ENCODE measurements at regions not wholly inside any gene's neighbourhood (a gene's known extent, or its start where the extent isn't known, plus 50 kb on each side); places are given as distances from the start of the nearest gene placed in this dataset.

GRCh38 chr18:67862069-67862468, 345.5 kb upstream of the DSEL start:
- TF ChIP-seq CTCF (IDR thresholded peaks at IDR 0.05) (no peak), POLR2A (IDR thresholded peaks at IDR 0.05) (no peak), EP300 (IDR thresholded peaks at IDR 0.05) (no peak)
- 11 to 41% (median 12%) methylated on average over 1 of the region's 1 CpG for WGBS, 3 donors
- Histone ChIP-seq H3K27me3 (no peaks in the 10 kb centered on the region), H3K4me3 (no peak overlapping the region), H3K9me3 (no peaks in the 10 kb centered on the region), H3K27ac (no peak overlapping the region), H3K4me1 (ENCODE audit: insufficient read depth) (no peaks in the 10 kb centered on the region), H3K36me3 (no peaks in the 10 kb centered on the region)
- no peak for DNase-seq
- intact Hi-C loops (cut with DNase I): no loop called here

GRCh38 chr18:67854340-67854739, 337.8 kb upstream of the DSEL start:
- no peaks in the 10 kb centered on the region for H3K36me3 ChIP-seq
- DNase-seq: no peak
- H3K4me1 ChIP-seq (ENCODE audit: insufficient read depth): no peaks in the 10 kb centered on the region
- no peaks in the 10 kb centered on the region for H3K9me3 ChIP-seq
- no peaks in the 10 kb centered on the region for H3K27me3 ChIP-seq
- intact Hi-C loops (cut with DNase I): loop anchor here in 1 of 4 donors (10.0 kb wide), 1 partner anchor 540 kb away; no protein-coding TSS in a partner anchor
- no peak overlapping the region for H3K4me3 ChIP-seq
- no peak overlapping the region for H3K27ac ChIP-seq
- no peak for TF ChIP-seq EP300 (IDR thresholded peaks at IDR 0.05)
- no peak for TF ChIP-seq CTCF (IDR thresholded peaks at IDR 0.05)
- TF ChIP-seq POLR2A (IDR thresholded peaks at IDR 0.05): no peak

GRCh38 chr18:67846422-67847098, 330.0 kb upstream of the DSEL start:
- no peak for TF ChIP-seq EP300 (IDR thresholded peaks at IDR 0.05)
- no peak for TF ChIP-seq CTCF (IDR thresholded peaks at IDR 0.05)
- TF ChIP-seq POLR2A (IDR thresholded peaks at IDR 0.05): no peak
- Histone ChIP-seq H3K9me3 (no peaks in the 10 kb centered on the region), H3K36me3 (no peaks in the 10 kb centered on the region), H3K4me1 (ENCODE audit: insufficient read depth) (no peaks in the 10 kb centered on the region), H3K27ac (no peak overlapping the region), H3K27me3 (no peaks in the 10 kb centered on the region), H3K4me3 (no peak overlapping the region)
- no peak for DNase-seq
- intact Hi-C loops (cut with DNase I): no loop called here
- 85 to 98% (median 94%) methylated on average over 4 of the region's 4 CpGs for WGBS, 3 donors

- intact Hi-C loops (cut with DNase I): no loop called here
- Histone ChIP-seq H3K4me1 (ENCODE audit: insufficient read depth) (no peaks in the 10 kb centered on the region), H3K4me3 (no peak overlapping the region), H3K9me3 (no peaks in the 10 kb centered on the region), H3K27ac (no peak overlapping the region), H3K36me3 (no peaks in the 10 kb centered on the region), H3K27me3 (no peaks in the 10 kb centered on the region)
- no peak for TF ChIP-seq CTCF (IDR thresholded peaks at IDR 0.05)
- no peak for TF ChIP-seq POLR2A (IDR thresholded peaks at IDR 0.05)
- no peak for TF ChIP-seq EP300 (IDR thresholded peaks at IDR 0.05)
- DNase-seq: no peak
These were observed 328.5 kb upstream of the DSEL start for GRCh38 chr18:67845035-67845434.

Measured in ovary (tissue), 7 donors.